ENCODE measurements at regions not wholly inside any gene's neighbourhood (a gene's known extent, or its start where the extent isn't known, plus 50 kb on each side); places are given as distances from the start of the nearest gene placed in this dataset.

DNA sequence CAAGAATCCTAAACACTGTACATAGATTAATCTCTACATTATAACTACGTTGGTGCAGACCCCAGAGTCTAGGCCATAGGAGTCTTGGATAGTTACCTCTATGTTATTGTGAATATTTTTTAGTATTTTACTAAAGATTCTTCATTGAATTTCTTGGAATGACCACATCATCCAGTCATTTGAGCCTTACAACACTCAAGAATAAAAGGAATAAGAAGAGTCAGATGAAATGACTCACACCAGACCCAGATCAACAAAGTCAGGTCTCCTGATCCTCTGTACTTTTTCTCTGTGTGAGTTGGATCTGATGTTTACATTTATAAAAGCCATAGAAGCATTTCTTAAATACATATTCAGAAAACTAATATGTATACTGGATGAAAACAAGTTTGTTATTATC lies 179.2 kb upstream of the ARHGAP20 start:
- H3K9me3 ChIP-seq: no peaks in the 10 kb centered on the region
- no peak overlapping the region for H3K27ac ChIP-seq
- no peak for TF ChIP-seq POLR2A (IDR thresholded peaks at IDR 0.05)
- TF ChIP-seq, protein P1, sequence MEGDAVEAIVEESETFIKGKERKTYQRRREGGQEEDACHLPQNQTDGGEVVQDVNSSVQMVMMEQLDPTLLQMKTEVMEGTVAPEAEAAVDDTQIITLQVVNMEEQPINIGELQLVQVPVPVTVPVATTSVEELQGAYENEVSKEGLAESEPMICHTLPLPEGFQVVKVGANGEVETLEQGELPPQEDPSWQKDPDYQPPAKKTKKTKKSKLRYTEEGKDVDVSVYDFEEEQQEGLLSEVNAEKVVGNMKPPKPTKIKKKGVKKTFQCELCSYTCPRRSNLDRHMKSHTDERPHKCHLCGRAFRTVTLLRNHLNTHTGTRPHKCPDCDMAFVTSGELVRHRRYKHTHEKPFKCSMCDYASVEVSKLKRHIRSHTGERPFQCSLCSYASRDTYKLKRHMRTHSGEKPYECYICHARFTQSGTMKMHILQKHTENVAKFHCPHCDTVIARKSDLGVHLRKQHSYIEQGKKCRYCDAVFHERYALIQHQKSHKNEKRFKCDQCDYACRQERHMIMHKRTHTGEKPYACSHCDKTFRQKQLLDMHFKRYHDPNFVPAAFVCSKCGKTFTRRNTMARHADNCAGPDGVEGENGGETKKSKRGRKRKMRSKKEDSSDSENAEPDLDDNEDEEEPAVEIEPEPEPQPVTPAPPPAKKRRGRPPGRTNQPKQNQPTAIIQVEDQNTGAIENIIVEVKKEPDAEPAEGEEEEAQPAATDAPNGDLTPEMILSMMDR (IDR thresholded peaks at IDR 0.05): no peak

DNA sequence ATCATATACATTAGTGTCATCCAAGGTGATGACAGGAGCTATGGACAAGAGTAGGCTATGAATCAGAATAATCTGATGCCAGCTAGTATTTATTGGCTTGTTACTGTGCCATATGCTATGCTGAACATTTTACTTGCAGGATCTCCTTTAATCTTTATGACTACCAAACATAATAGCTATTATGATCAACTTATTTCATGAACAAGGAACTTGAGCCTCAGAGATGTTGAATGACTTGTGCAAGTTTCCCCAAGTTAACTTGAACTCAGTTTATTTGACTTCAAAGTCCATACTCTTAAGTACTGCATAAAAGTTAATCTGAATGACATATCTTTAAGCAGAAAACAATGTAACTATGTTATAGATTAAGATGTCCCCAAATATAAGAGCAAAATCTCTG lies 178.8 kb upstream of the ARHGAP20 start:
- intact Hi-C loops (cut with DNase I; ENCODE audit: low total_unique reads): no loop called here
- Histone ChIP-seq H3K9me3 (no peaks in the 10 kb centered on the region), H3K4me1 (no peaks in the 10 kb centered on the region), H3K27me3 (no peaks in the 10 kb centered on the region), H3K36me3 (no peaks in the 10 kb centered on the region), H3K4me3 (no peak overlapping the region), H3K27ac (no peak overlapping the region)
- no peak for DNase-seq
- TF ChIP-seq POLR2A (IDR thresholded peaks at IDR 0.05): no peak
- TF ChIP-seq, protein P1 (IDR thresholded peaks at IDR 0.05): no peak

More for the DNA sequence above, 179.2 kb upstream of the ARHGAP20 start:
- intact Hi-C loops (cut with DNase I; ENCODE audit: low total_unique reads): no loop called here
- no peaks in the 10 kb centered on the region for H3K4me1 ChIP-seq
- DNase-seq: no peak
- no peaks in the 10 kb centered on the region for H3K27me3 ChIP-seq
- H3K36me3 ChIP-seq: no peaks in the 10 kb centered on the region
- H3K4me3 ChIP-seq: no peak overlapping the region

DNA sequence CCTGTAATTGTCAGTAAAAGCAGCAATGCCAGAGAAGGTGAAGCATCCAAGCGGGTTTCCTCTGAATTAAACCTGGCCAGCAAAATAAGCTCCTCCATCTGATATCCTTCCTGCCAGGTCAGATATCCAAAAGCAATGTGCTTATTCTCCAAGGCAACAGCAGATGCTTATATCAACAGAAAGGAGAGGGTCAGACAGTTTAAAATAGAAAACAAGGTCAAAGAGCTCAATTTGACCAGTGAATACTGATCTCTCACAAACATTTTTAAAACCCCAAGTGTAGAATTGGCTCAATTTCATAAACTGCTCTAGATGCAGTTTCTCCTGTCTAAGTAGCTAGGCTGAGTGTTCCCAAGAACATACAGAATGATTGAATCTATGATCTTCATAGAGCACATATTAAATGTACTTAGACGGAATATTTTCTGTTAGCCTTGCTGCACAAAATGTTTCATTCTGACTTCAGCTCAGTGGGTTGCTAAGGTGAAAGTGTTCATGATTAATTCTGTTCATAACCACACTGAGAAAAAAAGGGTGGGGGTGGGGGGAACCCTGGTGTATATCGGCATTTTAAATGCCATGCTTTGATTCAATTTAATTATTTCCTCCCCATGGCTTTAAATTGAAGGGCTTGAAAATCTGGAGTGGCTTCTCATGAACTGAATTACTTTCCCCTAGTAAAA lies 174.2 kb upstream of the ARHGAP20 start:
- H3K27ac ChIP-seq: no peak overlapping the region
- TF ChIP-seq, protein P1 (IDR thresholded peaks at IDR 0.05): no peak
- no peak for TF ChIP-seq POLR2A (IDR thresholded peaks at IDR 0.05)
- no peak overlapping the region for H3K4me3 ChIP-seq
- no peaks in the 10 kb centered on the region for H3K27me3 ChIP-seq
- no peaks in the 10 kb centered on the region for H3K36me3 ChIP-seq
- DNase-seq: no peak
- H3K9me3 ChIP-seq: no peaks in the 10 kb centered on the region
- H3K4me1 ChIP-seq: no peaks in the 10 kb centered on the region
- intact Hi-C loops (cut with DNase I; ENCODE audit: low total_unique reads): no loop called here

DNA sequence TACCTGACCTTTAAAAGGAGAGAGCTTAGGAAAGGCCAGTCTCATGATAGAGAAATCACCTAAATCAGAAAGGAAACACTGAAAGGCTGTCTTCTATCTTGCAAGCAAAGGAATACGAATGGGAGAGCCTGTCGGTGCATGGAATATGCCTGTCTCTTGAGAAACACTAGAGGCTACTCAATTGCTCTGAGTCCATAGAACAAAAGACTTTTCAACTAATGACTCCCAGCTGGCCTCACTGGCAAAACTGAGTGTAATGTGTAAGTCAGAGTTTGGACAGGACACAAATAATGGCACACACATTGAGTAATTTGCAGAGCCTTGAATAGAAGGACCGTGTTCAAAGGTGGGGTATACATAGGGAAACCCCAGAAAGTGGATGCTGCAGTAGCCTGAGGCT lies 171.0 kb upstream of the ARHGAP20 start:
- TF ChIP-seq POLR2A (IDR thresholded peaks at IDR 0.05): no peak
- TF ChIP-seq, protein P1 (IDR thresholded peaks at IDR 0.05): no peak
- peaks cover 0 to under 1% of the 10 kb centered on the region in 2 donors for H3K4me1 ChIP-seq
- H3K4me3 ChIP-seq: no peak overlapping the region
- no peaks in the 10 kb centered on the region for H3K9me3 ChIP-seq
- no peaks in the 10 kb centered on the region for H3K27me3 ChIP-seq
- intact Hi-C loops (cut with DNase I; ENCODE audit: low total_unique reads): no loop called here
- no peak overlapping the region for H3K27ac ChIP-seq
- H3K36me3 ChIP-seq: no peaks in the 10 kb centered on the region
- no peak for DNase-seq

DNA sequence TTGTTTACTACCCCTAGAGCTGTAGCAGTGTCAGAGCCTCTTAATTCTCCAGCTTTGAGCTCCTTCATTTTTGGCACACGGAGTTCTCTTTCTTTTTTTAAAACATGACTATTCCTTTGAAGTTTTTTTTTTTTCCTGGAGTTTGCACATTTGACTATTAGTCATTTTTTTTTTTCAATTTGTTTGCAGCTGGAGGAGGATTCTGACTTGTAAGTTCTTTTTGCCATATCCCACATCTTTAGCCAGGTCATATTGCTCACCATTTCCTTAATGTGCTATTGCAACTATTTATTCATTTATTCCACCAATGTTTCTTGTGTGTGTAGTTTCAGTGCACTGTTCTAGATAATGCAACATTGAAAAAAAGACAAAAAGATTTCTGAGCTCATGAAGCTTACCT lies 166.3 kb upstream of the ARHGAP20 start:
- intact Hi-C loops (cut with DNase I; ENCODE audit: low total_unique reads): no loop called here
- DNase-seq: no peak
- H3K36me3 ChIP-seq: no peaks in the 10 kb centered on the region
- H3K27me3 ChIP-seq: no peaks in the 10 kb centered on the region
- H3K27ac ChIP-seq: peak overlapping the region in 1 of 2 donors; percentile 46
- H3K9me3 ChIP-seq: no peaks in the 10 kb centered on the region
- no peak overlapping the region for H3K4me3 ChIP-seq
- H3K4me1 ChIP-seq: peaks cover 0 to 4% of the 10 kb centered on the region in 2 donors
- TF ChIP-seq, protein P1 (IDR thresholded peaks at IDR 0.05): no peak
- TF ChIP-seq POLR2A (IDR thresholded peaks at IDR 0.05): no peak

All from uterus (tissue), 3 donors.